Breast epithelium (tissue), 4 donors: ENCODE measurements at regions not wholly inside any gene's neighbourhood (a gene's known extent, or its start where the extent isn't known, plus 50 kb on each side); places are given as distances from the start of the nearest gene placed in this dataset.

Source experiments
- DNase-seq, 2 donors: peaks; one replicate each; pipeline ENCODE4 v3.0.0-alpha.2; 2019; ENCODE audit warnings: low spot score in 2 of 2
- H3K27ac ChIP-seq, 2 donors: fragments of 200-600 bp; sonication (generic) in 1 of 2; one replicate each; pipeline ENCODE4 v1.5.1; 2016 to 2019; ENCODE audit warnings: mild to moderate bottlenecking in 1 of 2
- H3K27me3 ChIP-seq, 2 donors: fragments of 200-600 bp; sonication (generic) in 1 of 2; one replicate each; pipeline versions ENCODE4 v1.5.1 to v1.6.0; 2017 to 2019; ENCODE audit warnings: control low read depth in 1 of 2, mild to moderate bottlenecking in 1 of 2
- H3K36me3 ChIP-seq: fragments of 200-600 bp; one replicate; pipeline ENCODE4 v1.5.1; 2019
- H3K4me1 ChIP-seq, 2 donors: fragments of 200-600 bp; sonication (generic); one replicate each; pipeline ENCODE4 v1.5.1; 2016 to 2019; ENCODE audit warnings: control low read depth in 1 of 2
- H3K4me3 ChIP-seq, 3 donors: fragments of 200-600 bp; sonication (generic); 1 replicate in 2 of 3; 2 replicates in 1 of 3; pipeline ENCODE4 v1.5.1; 2016 to 2019; ENCODE audit warnings: mild to moderate bottlenecking in 3 of 3, moderate library complexity in 2 of 3
- H3K9me3 ChIP-seq, 2 donors: fragments of 200-600 bp; sonication (generic) in 1 of 2; one replicate each; pipeline ENCODE4 v1.5.1; 2016 to 2019; ENCODE audit warnings: control low read depth in 1 of 2
- POLR2A ChIP-seq: fragments of 450-650 bp; IDR thresholded peaks from one replicate; pipeline ENCODE4 v1.6.1; 2016; ENCODE audit warnings: antibody characterized with exemption, mild to moderate bottlenecking, moderate library complexity
- POLR2AphosphoS5 ChIP-seq, 3 donors: sonication (generic); formaldehyde crosslinking; IDR thresholded peaks; one replicate each; pipeline ENCODE4 v1.6.1; 2017; ENCODE audit warnings: antibody characterized with exemption in 3 of 3
- intact Hi-C: fragments of 100-400 bp; cut with DNase I; formaldehyde crosslinking; loops from one replicate; pipeline ENCODE4 v1.15.1; 2023; ENCODE audit warnings: low total_unique reads
- TF ChIP-seq, protein P1 (sequence below), 3 donors: fragments of 450-650 bp; IDR thresholded peaks; one replicate each; pipeline ENCODE4 v1.5.1; 2016 to 2017; ENCODE audit warnings: antibody characterized with exemption in 3 of 3, mild to moderate bottlenecking in 3 of 3, moderate library complexity in 3 of 3

DNA sequence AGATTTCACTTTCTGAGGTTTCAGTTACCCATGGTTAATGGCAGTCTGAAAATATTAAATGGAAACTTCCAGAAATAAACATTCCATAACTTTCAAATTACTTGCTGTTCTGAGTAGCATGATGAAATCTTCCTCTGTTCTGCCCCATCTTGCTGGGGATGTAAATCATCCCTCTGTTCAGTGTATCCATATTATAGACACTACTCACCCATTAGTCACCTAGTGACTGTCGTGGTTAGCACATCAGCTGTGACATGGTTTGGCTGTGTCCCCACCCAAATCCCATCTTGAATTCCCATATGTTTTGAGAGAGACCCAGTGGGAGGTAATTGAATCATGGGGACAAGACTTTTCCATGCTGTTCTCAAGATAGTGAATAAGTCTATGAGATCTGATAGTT is 125.5 kb upstream of the GIMD1 start:
- no peaks in the 10 kb centered on the region for H3K36me3 ChIP-seq
- intact Hi-C loops = no loop called here

DNA sequence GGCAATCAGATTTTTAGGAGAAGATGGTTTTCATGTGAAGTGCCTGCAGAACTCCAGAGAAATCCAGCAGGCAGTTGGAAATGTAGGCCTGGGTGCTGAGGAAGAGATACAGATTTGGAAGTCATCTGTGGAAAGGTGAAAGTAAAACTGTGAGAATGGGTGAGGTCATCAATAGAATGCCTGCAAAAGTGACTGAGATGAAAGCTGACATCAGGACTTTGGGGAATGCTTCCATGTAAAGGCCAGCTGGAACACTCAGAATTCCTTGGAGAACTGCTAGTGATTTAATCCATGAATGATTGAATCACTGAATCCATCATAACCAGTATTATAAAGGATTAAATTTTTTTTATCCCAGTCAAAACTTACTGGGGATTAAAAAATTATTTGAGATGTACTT is 124.5 kb upstream of the GIMD1 start:
- Histone ChIP-seq H3K4me3 (no peak overlapping the region), H3K4me1 (no peaks in the 10 kb centered on the region), H3K27ac (no peak overlapping the region), H3K36me3 (no peaks in the 10 kb centered on the region), H3K27me3 (no peaks in the 10 kb centered on the region), H3K9me3 (no peaks in the 10 kb centered on the region)
- intact Hi-C loops = no loop called here
- DNase-seq = no peak
- TF ChIP-seq POLR2A = no peak
- no peak for TF ChIP-seq POLR2AphosphoS5 (IDR thresholded peaks at IDR 0.05)
- TF ChIP-seq, protein P1, sequence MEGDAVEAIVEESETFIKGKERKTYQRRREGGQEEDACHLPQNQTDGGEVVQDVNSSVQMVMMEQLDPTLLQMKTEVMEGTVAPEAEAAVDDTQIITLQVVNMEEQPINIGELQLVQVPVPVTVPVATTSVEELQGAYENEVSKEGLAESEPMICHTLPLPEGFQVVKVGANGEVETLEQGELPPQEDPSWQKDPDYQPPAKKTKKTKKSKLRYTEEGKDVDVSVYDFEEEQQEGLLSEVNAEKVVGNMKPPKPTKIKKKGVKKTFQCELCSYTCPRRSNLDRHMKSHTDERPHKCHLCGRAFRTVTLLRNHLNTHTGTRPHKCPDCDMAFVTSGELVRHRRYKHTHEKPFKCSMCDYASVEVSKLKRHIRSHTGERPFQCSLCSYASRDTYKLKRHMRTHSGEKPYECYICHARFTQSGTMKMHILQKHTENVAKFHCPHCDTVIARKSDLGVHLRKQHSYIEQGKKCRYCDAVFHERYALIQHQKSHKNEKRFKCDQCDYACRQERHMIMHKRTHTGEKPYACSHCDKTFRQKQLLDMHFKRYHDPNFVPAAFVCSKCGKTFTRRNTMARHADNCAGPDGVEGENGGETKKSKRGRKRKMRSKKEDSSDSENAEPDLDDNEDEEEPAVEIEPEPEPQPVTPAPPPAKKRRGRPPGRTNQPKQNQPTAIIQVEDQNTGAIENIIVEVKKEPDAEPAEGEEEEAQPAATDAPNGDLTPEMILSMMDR (IDR thresholded peaks at IDR 0.05) = no peak

More for the DNA sequence above, 125.5 kb upstream of the GIMD1 start:
- Histone ChIP-seq H3K9me3 (no peaks in the 10 kb centered on the region), H3K27me3 (no peaks in the 10 kb centered on the region), H3K4me3 (no peak overlapping the region), H3K4me1 (no peaks in the 10 kb centered on the region), H3K27ac (no peak overlapping the region)
- no peak for TF ChIP-seq POLR2AphosphoS5 (IDR thresholded peaks at IDR 0.05)
- no peak for TF ChIP-seq POLR2A
- TF ChIP-seq, protein P1 (IDR thresholded peaks at IDR 0.05) = no peak
- DNase-seq = no peak

DNA sequence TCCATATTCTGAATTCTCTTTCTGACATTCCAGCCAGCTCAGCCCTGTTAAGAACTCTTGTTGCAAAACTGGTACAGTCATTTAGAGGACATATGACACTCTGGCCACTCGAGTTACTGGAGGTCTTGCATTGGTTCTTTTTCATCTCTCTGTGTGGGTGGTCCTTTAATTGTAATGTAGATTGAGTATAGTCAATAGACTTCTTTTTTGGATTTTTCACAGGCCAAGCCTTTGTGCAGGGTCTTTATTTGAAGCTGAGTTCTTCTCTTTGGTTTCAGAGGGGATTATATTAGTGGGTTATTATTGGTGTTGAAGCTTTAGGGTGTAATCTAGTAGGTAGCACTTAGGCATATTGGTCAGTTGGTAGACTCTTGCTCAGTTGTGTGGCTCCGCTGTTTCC is 118.0 kb upstream of the GIMD1 start:
- no peak overlapping the region for H3K27ac ChIP-seq
- no peaks in the 10 kb centered on the region for H3K27me3 ChIP-seq
- H3K9me3 ChIP-seq = no peaks in the 10 kb centered on the region
- intact Hi-C loops = no loop called here
- no peaks in the 10 kb centered on the region for H3K4me1 ChIP-seq
- TF ChIP-seq POLR2A (no peak), POLR2AphosphoS5 (IDR thresholded peaks at IDR 0.05) (no peak)
- TF ChIP-seq, protein P1 (IDR thresholded peaks at IDR 0.05) = no peak
- H3K4me3 ChIP-seq = no peak overlapping the region
- H3K36me3 ChIP-seq = no peaks in the 10 kb centered on the region
- no peak for DNase-seq

DNA sequence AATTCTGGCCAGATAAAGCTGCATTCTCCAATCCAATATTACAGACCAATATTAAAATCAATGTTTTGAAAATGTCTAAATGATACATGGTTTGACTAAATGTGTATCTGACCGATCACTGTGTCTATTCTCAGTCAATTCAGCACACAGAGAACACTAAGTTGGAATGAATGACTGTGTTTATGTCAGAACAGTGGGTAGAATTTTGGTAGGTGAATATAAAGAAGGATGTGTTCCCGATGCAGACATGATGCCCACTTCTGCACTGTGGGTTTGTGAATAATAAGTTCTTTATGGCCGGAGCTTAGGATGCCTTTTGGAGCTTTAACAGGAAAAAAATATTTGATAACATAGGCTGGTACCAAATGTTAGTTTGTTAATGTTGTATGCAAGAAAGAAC is 113.2 kb upstream of the GIMD1 start:
- Histone ChIP-seq H3K4me3 (no peak overlapping the region), H3K9me3 (no peaks in the 10 kb centered on the region), H3K36me3 (no peaks in the 10 kb centered on the region), H3K27me3 (no peaks in the 10 kb centered on the region), H3K27ac (no peak overlapping the region), H3K4me1 (no peaks in the 10 kb centered on the region)
- TF ChIP-seq, protein P1 (IDR thresholded peaks at IDR 0.05) = no peak
- no peak for TF ChIP-seq POLR2A
- TF ChIP-seq POLR2AphosphoS5 (IDR thresholded peaks at IDR 0.05) = no peak
- intact Hi-C loops = no loop called here
- no peak for DNase-seq

DNA sequence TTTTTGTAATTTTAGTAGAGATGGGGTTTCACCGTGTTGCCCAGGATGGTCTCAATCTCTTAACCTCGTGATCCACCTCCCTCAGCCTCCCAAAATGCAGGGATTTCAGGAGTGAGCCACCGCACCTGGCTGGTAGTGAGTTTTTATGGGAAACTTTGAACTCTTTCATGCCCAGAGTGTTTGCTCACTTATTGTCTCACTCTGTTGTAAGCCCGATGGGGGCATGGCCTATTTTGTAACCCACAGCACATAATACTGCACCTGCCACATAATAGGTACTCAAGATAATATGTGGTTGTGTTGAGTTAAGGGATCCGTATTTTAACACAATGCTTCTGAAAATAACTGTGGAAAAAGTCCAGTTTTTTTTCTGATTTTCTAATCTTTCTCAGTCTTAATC is 109.6 kb upstream of the GIMD1 start:
- Histone ChIP-seq H3K27ac (no peak overlapping the region), H3K4me3 (no peak overlapping the region), H3K27me3 (no peaks in the 10 kb centered on the region), H3K9me3 (no peaks in the 10 kb centered on the region), H3K4me1 (no peaks in the 10 kb centered on the region), H3K36me3 (no peaks in the 10 kb centered on the region)
- intact Hi-C loops = no loop called here
- no peak for DNase-seq
- TF ChIP-seq, protein P1 (IDR thresholded peaks at IDR 0.05) = no peak
- TF ChIP-seq POLR2AphosphoS5 (IDR thresholded peaks at IDR 0.05) (no peak), POLR2A (no peak)
